ENCODE measurements at regions not wholly inside any gene's neighbourhood (a gene's known extent, or its start where the extent isn't known, plus 50 kb on each side); places are given as distances from the start of the nearest gene placed in this dataset.

DNA sequence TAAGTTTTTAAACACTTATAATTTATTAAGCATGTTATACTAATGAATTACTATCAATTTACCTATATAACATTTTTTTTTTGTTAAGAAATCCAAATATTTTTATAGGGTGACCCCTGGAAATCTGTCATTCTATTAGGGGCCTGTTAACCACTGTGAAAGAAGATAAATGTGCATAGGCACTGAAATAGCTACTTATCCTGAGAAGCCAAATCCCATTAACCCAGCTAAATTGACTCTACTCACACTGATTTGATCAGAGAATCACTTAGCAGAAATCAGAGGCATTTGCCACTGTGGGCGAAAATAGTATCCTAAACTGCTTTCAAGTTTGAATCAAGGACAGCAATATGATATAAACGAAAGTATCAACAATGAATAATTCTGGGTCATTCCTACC is 90.0 kb upstream of the GULP1 start:
- TF ChIP-seq POLR2AphosphoS5 (IDR thresholded peaks at IDR 0.05), result no peak
- TF ChIP-seq EP300 (IDR thresholded peaks at IDR 0.05; ENCODE audit: low read depth), result no peak
- no peak for TF ChIP-seq POLR2A (IDR thresholded peaks at IDR 0.05)
- TF ChIP-seq, protein P1, sequence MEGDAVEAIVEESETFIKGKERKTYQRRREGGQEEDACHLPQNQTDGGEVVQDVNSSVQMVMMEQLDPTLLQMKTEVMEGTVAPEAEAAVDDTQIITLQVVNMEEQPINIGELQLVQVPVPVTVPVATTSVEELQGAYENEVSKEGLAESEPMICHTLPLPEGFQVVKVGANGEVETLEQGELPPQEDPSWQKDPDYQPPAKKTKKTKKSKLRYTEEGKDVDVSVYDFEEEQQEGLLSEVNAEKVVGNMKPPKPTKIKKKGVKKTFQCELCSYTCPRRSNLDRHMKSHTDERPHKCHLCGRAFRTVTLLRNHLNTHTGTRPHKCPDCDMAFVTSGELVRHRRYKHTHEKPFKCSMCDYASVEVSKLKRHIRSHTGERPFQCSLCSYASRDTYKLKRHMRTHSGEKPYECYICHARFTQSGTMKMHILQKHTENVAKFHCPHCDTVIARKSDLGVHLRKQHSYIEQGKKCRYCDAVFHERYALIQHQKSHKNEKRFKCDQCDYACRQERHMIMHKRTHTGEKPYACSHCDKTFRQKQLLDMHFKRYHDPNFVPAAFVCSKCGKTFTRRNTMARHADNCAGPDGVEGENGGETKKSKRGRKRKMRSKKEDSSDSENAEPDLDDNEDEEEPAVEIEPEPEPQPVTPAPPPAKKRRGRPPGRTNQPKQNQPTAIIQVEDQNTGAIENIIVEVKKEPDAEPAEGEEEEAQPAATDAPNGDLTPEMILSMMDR (IDR thresholded peaks at IDR 0.05), result no peak
- DNase-seq, result no peak
- H3K27me3 ChIP-seq, result no peaks in the 10 kb centered on the region
- no peaks in the 10 kb centered on the region for H3K4me1 ChIP-seq
- 78 to 96% methylated on average over 2 of the region's 2 CpGs for WGBS, 2 donors (ENCODE audit: low coverage in 1 of 2)
- intact Hi-C loops (cut with DNase I; ENCODE audit: low total_unique reads), result no loop called here
- H3K4me3 ChIP-seq, result no peak overlapping the region
- no peaks in the 10 kb centered on the region for H3K9me3 ChIP-seq
- no peaks in the 10 kb centered on the region for H3K36me3 ChIP-seq
- H3K27ac ChIP-seq, result no peak overlapping the region
- in situ Hi-C loops (cut with MboI; ENCODE audit: low pct_ligation_motif_present in 1 of 4, low pct_unique_long_range_greater_than_20kb in 1 of 4, low sequenced_read_pairs in 3 of 4), result no loop called here

DNA sequence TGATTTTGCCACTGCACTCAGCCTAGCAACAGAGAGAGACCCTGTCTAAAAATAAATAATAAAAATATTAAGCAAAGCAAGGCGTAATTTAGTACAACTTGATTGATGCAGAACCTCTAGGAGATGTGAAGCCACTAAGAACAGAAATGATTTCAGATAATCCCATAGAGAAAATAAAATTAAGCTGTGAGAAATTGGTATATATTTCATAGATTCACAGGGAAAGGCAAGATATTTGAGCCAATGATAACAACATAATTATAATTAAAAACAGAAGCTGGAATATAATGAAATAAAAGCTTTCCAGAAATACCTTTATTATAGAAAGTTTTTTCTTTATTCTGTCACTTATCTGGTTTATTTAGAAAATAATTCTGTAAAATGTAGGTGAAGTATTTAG is 88.9 kb upstream of the GULP1 start:
- intact Hi-C loops (cut with DNase I; ENCODE audit: low total_unique reads) (no loop called here), in situ Hi-C loops (cut with MboI; ENCODE audit: low pct_ligation_motif_present in 1 of 4, low pct_unique_long_range_greater_than_20kb in 1 of 4, low sequenced_read_pairs in 3 of 4) (no loop called here)
- no peak for TF ChIP-seq POLR2AphosphoS5 (IDR thresholded peaks at IDR 0.05)
- TF ChIP-seq POLR2A (IDR thresholded peaks at IDR 0.05), result no peak
- no peak for TF ChIP-seq EP300 (IDR thresholded peaks at IDR 0.05; ENCODE audit: low read depth)
- TF ChIP-seq, protein P1 (IDR thresholded peaks at IDR 0.05), result no peak
- Histone ChIP-seq H3K9me3 (no peaks in the 10 kb centered on the region), H3K4me3 (no peak overlapping the region), H3K27ac (no peak overlapping the region), H3K4me1 (no peaks in the 10 kb centered on the region), H3K27me3 (no peaks in the 10 kb centered on the region), H3K36me3 (no peaks in the 10 kb centered on the region)
- 77 to 88% methylated on average over 1 of the region's 1 CpG for WGBS, 2 donors (ENCODE audit: low coverage in 1 of 2)
- DNase-seq, result no peak

DNA sequence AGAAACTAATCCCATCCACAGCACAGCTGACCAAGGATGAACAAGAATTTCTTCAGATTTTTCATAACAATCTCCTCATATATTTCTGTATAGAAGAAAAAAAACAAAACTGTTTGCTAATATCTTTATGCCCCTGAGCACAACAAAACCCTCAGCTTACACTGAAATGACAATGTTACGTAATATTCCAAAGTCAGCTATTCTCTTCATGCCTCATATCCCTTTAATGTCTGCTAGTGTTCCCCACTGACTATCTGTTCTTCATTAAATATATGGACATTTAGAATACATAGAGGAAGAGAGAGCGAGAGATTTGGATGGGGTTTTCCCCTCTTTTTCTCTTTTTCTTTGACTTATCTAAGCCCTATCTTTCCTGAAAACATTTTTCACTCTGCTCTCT is 87.9 kb upstream of the GULP1 start:
- Histone ChIP-seq H3K27me3 (no peaks in the 10 kb centered on the region), H3K4me3 (no peak overlapping the region), H3K9me3 (no peaks in the 10 kb centered on the region), H3K27ac (no peak overlapping the region), H3K4me1 (no peaks in the 10 kb centered on the region), H3K36me3 (no peaks in the 10 kb centered on the region)
- no peak for DNase-seq
- in situ Hi-C loops (cut with MboI; ENCODE audit: low pct_ligation_motif_present in 1 of 4, low pct_unique_long_range_greater_than_20kb in 1 of 4, low sequenced_read_pairs in 3 of 4), result no loop called here
- 83 to 94% methylated on average over 2 of the region's 2 CpGs for WGBS, 2 donors (ENCODE audit: low coverage in 1 of 2)
- TF ChIP-seq EP300 (IDR thresholded peaks at IDR 0.05; ENCODE audit: low read depth) (no peak), POLR2AphosphoS5 (IDR thresholded peaks at IDR 0.05) (no peak), POLR2A (IDR thresholded peaks at IDR 0.05) (no peak)
- TF ChIP-seq, protein P1 (IDR thresholded peaks at IDR 0.05), result no peak
- intact Hi-C loops (cut with DNase I; ENCODE audit: low total_unique reads), result no loop called here

DNA sequence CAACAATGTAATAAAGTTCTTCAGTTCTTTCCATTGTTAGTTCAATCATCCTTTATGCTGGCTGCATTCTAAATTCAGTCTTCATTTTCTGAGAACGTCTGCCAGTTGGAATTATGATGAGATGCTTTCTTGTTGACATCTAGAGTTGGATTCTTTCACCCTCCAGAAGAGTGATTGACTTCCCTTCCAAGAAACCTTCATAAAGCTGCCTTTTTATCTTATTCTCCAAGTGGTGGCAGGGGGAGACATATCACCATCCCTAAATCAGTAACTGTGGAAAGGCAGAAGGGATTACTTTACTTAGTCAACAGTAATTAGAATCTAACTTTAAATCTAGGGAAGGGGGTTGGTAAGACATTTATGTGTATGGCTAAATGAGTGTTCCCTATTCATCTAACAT is 86.8 kb upstream of the GULP1 start:
- intact Hi-C loops (cut with DNase I; ENCODE audit: low total_unique reads), result no loop called here

More for the DNA sequence above, 86.8 kb upstream of the GULP1 start:
- no peaks in the 10 kb centered on the region for H3K36me3 ChIP-seq
- WGBS, 2 donors (ENCODE audit: low coverage in 1 of 2), result 24 to 29% methylated on average over 1 of the region's 1 CpG
- no peaks in the 10 kb centered on the region for H3K4me1 ChIP-seq
- H3K9me3 ChIP-seq, result no peaks in the 10 kb centered on the region
- no peak overlapping the region for H3K4me3 ChIP-seq
- in situ Hi-C loops (cut with MboI; ENCODE audit: low pct_ligation_motif_present in 1 of 4, low pct_unique_long_range_greater_than_20kb in 1 of 4, low sequenced_read_pairs in 3 of 4), result no loop called here
- no peaks in the 10 kb centered on the region for H3K27me3 ChIP-seq
- DNase-seq, result no peak
- no peak for TF ChIP-seq POLR2AphosphoS5 (IDR thresholded peaks at IDR 0.05)
- TF ChIP-seq EP300 (IDR thresholded peaks at IDR 0.05; ENCODE audit: low read depth), result no peak
- TF ChIP-seq, protein P1 (IDR thresholded peaks at IDR 0.05), result no peak
- TF ChIP-seq POLR2A (IDR thresholded peaks at IDR 0.05), result no peak
- no peak overlapping the region for H3K27ac ChIP-seq
